HG03442 (cell line): ENCODE measurements at regions not wholly inside any gene's neighbourhood (a gene's known extent, or its start where the extent isn't known, plus 50 kb on each side); places are given as distances from the start of the nearest gene placed in this dataset.
"Not testable (repeated sequence)": the region's sequence is repeated elsewhere in the genome, so short reads cannot be mapped to it uniquely, and the experiment has no call there.

ENCODE experiments used
- ATAC-seq: cut with Tn5 transposase; IDR thresholded peaks from one replicate; pipeline ENCODE4 v1.9.1; 2021; ENCODE audit warnings: mild to moderate bottlenecking, moderate library complexity; ENCODE audit not compliant: unreplicated experiment

DNA sequence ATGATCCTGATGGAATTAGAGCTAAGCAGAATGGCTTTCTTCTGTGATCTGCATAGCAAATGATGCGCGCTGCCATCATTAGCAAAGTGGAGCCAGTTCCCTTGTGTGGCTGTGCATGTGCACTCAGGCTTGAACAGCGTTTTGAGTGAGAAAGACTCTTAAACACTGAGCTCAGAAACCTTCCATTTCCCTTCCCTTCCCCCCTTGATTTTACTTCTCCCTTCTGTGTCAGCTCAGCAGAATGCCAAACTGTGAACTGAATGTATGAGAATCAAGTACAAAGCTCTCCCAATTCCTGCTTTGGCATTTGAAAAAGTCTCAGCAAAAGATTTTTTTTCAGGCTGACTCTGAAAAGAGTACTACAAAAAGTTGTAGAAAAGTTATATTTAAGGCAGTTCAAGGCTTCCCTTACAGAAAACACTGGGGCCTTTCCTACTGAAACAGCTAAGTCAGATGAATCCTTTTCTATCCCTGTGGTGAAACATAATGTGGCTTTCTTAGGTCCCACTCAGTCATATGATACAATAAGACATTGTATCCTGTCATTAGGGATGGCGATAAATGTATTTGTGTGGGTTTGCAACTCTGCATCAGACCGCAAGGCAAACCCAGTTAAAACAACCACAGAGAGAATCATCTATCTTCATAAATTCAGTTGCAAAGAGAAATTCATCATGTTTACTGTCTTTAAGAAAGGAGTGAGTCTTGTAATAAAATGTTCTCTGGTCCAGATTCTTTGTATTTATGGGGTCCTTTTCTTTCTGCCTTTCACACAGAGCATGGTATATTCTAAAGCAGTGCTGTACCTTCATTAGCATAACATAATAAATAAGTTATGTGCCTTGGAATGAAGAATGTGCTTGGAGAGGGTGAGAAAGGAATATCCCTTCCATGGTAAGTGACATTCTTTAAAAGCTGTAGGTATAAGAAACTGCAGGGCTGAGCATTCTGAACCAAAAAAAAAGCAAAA lies 222.6 kb downstream of the CAAP1 start:
- ATAC-seq, result peak; percentile 36

DNA sequence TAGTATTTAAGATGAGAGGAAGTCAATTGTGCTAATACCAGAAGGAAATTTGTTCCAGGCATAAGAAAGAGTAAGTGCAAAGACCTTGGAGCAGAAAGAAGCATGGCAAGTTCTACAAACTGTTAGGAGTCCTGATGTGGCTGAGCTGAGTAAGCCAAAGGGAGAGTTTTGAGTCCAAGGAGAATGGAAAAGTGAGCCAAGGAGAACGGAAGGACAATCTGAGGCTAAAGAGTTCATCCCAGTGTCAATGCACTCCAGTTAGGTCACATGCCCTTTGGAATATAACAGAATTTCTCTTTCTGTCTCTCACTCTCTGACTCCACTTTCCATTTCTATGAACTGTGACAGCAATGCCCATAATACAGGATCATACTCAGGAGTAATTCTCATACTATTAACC lies 224.7 kb downstream of the CAAP1 start:
- no peak for ATAC-seq

DNA sequence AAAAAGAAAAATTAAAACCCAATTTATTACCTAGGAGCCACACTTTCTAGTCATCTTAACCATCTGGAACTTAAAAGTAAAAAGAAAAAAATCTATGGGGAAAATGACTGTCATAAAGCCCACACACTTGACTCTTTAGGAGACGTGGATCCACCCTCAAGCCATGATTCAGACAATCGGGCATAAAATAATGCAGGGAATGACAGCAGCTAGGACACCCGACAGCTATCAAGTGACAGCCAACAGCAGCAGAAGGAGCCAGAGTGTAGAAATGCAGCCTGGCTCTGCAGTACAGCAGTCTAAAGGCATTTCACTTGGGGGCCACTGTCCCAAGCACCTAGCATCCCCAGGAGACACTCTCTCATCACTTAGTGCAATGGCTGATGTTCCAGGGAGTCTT lies 226.9 kb downstream of the CAAP1 start:
- no peak for ATAC-seq

DNA sequence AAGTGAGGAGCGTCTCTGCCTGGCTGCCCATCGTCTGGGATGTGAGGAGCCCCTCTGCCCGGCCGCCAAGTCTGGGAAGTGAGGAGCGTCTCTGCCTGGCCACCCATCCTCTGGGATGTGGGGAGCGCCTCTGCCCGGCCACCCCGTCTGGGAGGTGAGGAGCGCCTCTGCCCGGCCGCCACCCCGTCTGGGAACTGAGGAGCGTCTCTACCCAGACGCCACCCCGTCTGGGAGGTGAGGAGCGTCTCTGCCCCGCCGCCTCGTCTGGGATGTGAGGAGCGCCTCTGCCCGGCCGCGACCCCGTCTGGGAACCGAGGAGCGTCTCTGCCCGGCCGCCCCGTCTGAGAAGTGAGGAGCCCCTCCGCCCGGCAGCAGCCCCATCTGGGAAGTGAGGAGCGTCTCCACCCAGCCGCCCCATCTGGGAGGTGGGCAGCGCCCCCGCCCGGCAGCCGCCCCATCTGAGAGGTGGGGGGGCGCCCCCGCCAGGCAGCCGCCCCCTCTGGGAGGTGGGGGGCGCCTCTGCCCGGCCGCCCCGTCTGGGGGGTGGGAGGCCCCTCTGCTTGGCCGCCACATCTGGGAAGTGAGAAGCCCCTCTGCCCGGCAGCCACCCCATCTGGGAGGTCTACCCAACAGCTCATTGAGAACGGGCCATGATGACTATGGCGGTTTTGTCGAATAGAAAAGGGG lies 228.4 kb downstream of the CAAP1 start:
- not testable (repeated sequence) for ATAC-seq

DNA sequence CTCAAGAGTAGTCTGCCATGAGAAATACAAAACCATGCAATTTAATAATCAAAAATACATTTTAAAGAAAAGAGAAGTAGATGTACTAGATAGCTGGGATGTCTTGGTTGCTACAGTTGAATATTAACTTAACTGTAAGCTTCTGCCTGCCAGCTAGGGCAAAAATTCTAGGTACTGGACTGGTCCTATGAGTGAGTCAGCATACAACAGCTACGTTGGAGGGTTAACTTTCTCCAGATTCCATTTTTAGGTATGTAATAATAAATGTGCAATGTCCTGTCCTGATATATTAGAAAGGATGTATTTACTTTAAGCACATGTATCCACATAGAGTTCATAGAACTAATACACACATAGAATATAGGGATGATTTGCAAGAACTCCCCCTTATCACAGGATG lies 230.1 kb downstream of the CAAP1 start:
- ATAC-seq, result no peak

DNA sequence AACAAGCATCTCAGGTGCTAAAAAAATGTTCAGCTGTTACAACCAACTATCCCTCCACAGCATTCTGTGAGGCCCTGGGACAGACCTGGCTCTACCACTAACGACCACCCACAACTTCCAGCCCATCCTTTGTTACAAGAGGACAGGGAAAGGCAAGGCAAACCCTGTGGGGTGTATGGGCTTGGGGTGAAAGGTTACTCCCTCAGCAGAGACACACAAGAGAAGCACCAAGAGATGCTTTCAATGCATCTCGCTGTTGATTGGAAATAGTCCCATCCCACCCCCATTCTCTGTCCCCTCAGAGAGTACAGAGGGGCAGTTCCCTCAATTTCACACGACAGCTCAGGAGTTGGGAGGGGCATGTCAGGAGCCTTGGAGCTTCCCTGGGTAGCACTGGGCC lies 234.1 kb downstream of the CAAP1 start:
- ATAC-seq, result no peak

DNA sequence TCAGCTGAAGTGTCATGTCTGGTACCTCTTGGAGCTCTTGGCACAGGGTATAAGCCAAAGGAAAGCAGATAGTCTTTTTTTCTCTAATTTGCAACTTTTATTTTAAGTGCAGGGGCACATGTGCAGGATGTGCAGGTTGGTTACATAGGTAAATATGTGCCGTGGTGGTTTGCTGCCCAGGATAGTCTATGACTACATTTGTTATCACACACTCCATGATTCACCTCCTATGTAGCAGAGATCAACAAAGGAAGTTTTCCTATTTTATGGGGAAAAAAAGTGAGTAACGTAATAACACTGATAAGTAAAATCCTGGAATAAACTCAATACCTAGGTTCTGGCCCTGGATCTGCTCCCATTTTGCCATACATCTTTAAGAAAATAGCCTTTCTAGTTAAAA lies 234.6 kb downstream of the CAAP1 start:
- ATAC-seq, result no peak

DNA sequence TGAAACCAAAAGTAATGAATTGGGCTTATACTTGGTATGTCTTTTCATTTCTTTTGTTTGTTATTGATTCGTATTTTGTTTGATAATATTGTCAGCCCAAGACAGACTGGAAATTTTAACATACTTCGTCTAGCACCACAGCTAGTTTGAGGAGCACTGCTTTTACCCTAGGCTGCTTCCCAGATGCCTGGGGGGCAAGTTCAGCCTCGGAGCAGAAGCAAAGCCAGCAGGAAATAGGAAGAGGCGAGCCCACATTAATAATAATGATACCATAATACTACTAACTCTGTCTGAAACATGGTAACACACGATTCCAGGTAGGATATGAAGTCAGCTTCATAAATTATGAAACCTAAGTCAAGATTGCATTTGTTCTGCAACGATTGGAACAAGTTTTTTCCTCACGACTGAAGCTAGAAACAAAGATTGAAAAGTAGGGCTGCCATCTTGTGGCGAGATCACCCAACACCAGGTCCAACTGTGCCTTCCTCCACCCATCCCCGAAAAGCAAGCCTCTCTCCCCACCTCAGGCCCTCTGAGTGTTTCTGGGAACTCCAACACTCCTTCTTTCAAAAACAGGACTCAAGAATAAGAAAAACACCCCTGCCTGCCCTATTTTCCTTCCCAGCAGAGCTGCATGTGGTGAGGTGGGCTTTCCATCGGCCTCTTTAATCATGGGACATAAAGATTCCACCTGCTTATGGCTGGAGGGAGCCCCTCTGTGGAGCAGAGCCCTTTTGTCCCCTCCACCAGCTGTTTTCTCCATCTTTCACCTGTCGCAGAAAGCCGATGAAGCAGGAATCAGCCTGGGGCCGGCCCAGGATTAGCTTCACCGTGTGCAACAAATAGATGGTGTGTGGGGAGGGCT lies 236.4 kb downstream of the CAAP1 start:
- no peak for ATAC-seq

DNA sequence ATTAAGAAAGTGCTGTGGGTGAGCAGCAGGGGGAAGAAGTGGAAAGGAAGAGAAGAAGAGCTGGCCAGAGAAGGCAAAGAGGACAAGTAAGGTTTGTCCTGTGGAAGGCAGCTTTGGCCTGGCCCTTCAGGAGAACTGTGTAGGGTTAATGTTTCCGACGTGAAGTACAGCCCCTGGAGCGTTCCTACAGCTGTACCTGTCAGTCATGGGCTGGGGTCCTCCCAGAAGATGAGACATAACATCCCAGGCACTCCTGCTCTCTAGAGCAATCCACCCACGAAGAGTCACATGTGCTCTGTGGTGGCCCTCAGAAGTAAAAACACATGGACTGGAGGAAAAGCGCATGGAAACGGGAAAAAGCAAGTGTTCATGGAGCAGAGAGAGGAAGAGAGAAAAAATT lies 237.4 kb downstream of the CAAP1 start:
- no peak for ATAC-seq

DNA sequence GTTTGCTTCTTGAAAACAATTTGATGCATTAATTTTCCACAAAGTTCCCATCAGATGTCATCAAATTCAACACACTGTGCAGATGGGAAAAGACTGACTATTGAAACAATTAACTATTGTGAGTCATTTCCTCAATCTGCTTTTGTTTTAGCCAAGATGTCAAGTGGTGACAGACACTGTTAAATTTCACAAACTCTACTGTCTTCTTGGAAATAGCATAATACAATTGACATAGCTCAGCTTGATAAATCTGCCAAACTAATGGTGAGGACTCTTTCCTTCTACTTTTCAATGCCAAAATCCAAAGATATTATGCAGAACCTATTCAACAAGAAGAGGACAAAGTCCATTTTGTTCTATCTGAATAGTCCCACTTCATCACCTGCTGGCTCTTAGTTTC lies 242.3 kb downstream of the CAAP1 start:
- no peak for ATAC-seq

DNA sequence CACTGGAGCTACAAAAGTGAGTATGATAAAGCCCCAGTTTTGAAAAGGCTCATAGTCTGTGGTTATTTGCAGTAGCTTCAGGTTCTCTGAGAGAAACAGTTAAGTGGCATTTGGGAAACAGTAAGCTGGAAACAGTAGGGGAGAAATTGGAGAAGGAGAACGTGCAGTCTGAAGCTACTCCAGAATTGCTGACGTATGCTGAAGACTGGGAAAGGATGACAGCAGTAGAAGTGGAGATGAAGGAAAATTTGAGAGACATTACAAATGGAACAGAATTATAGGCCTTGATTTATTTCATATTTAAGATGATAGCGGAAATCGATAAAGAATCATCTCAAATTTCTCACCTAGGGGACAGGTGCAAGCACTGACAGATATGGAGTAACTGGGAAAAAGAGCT lies 248.8 kb downstream of the CAAP1 start:
- ATAC-seq, result no peak

DNA sequence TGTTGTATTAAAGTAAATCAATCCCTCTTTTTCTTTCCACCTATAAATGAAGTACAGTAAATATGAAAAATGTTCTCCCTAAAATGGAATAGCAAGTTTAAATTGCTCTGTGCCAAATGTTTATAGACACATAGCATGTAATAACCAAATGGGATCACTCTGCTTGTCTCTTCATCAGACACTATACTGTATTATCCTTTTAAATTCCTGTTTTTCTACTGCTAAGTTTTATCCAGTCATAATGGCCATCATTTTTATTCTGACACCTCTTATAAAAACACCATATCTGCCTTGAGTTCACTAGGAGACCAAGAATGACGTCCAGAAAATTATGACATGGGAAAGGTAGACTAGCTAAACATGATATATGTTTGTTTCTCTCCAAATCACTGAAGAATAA lies 252.8 kb downstream of the CAAP1 start:
- ATAC-seq, result no peak

DNA sequence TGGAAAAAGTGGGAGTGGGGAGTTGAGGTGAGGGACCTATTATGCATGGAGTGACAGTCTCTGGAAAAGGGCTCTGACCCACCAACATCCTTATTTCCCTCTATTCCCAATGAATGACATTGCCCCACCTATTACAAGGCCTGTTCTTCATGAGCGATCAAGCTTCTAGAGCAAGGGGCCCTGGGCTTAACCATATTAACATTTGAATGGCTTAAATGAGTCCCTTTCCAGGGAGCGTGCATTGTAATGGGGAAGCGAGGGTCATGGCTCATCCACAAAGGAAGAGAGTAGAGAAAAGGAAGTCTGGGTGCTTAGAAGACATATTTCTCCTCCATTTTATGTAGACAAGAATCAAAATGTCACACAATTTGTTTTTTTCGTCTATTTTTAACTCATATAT lies 255.5 kb downstream of the CAAP1 start:
- ATAC-seq, result no peak

DNA sequence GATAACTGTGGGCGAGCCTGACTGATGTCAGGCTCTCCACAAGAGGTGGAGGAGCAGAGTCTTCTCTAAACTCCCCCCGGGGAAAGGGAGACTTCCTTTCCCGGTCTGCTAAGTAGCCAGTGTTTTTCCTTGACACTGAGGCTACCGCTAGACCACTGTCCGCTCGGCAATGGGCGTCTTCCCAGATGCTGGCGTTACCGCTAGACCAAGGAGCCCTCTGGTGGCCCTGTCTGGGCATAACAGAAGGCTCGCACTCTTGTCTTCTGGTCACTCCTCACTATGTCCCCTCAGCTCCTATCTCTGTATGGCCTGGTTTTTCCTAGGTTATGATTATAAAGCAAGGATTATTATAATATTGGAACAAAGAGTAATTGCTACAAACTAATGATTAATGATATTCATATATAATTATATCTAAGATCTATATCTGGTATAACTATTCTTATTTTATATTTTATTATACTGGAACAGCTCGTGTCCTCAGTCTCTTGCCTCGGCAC lies 278.7 kb downstream of the CAAP1 start:
- ATAC-seq, result not testable (repeated sequence)

DNA sequence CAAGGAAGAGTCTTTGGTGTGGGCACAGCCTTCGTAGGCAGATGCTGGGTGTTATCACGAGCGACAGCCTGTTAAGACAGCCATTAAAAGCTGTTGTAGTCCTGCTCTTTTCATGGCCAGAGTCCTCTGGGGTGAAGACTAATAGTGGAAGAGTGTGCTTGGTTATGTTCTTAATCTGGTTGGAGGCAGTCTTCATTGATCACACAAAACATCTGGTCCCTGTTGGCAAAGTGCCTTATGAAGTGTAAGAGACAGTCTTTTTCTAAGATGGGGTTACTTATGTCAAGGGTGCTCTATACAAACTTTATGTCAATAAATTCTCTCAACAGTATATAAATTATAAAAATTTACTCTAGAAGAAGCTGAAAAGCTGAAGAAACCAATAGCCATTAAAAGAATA lies 280.4 kb downstream of the CAAP1 start:
- no peak for ATAC-seq

DNA sequence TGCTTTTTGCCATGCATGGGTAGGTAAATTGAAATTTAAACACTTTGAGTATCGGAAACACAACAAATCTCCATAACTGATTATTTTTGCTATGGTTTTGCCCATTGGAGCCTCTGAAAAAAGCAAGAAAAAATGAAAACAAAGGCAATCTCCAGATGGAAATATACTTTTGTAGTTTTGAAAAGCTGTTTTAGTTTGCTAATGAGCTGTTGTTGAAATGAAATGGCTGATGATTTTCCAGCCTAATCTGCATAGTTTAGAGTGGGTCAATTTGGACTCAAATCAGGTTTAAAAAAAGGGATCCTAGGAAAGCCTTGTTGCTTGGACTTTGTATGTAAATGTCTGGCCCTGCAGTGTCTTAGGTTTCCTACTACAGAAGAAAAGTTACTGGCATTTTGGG lies 285.8 kb downstream of the CAAP1 start:
- no peak for ATAC-seq

DNA sequence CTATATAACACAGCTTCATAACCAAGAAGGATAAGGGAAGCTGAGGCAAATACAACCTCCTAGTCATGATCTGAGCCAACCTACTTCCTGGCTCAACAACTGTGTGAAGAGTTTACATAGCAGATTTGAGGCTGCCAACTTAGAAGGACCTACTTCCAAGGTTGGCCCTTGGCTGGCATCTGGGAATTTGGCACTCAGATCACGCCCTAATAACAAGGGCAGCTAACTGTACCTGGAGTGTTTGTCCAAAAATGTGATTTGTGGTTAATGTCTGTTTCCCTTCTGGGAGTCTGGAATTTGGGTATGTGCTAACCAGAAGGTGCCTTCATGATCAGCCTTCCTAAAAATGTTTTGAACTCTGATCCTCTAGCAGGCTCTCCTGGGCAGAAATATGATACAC lies 287.2 kb downstream of the CAAP1 start:
- no peak for ATAC-seq

DNA sequence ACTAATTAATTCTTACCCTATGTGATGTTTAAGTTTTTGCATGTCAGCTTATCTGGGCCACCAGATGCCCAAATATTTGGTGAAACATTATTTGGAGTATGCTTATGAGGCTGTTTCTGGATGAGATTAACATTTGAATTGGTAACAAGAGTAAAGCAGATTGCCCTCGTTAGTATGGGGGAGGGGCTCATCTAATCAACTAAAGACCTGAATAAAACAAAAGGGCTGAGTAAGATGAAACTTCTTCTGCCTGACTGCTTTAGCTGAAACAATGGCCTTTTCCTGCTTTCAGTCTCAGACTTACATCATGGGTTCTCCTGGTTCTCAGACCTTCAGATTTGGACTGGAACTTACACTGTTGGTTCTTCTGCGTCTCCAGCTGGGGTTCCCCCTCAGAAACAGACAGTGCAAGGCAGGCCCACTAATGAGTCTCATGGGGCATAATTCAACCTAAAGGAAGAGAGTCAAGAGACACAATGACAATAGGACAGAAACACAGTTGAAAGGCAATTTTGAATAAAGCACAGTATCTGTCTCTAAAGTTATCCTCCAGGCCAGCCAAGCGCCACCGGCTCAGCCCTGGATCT lies 288.4 kb downstream of the CAAP1 start:
- no peak for ATAC-seq

DNA sequence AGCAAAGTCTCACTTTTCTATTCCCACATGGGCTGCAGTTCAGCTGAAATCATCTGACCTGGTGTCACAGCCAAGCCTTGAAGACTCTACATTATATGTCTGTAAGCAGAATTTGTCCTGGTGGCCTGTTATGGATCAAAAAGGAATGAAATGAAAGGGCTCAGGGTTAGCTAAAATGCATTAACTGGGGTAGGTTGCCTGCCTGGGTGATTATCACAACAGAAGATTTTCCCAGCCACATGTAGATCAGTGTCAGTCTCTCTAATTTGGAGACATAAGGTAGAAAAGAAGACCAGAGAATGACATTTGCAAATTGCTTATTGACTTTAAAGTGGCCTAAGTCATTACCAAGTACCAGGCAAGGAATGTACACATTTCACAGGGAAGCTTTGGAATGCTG lies 289.0 kb downstream of the CAAP1 start:
- no peak for ATAC-seq

DNA sequence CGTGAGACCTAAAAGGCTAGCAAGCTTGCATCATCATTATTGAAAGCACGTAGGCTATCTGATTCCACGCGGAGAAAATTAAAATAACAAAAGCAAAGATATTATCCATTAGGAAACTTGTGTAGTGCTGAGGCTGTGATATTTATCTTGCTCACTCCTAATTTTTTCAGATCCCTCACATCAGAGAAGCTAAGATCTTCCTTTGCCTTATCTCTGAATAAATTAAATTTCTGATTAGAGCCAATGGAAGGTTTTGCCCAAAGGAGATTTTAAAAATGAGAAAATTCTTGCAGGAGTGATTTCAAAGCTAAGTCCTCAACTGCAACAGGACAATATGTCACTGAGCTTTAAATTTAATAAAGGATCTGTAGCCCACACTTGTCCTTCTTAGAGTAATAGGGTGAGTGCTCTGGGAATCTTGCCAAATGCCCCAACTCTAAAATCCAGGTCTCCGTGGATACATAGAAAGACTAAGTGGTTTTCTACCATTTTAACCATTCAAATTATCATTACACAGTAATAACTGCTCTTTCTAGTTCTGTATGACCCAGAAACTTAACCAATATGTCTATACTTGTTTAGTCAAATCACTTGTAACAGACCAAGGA lies 295.0 kb downstream of the CAAP1 start:
- ATAC-seq, result no peak
